H1 (cell line): ENCODE measurements at regions not wholly inside any gene's neighbourhood (a gene's known extent, or its start where the extent isn't known, plus 50 kb on each side); places are given as distances from the start of the nearest gene placed in this dataset.

Experiments used
- CTCF ChIA-PET: fragments of 300-600 bp; sonication (Branson Sonifier 250); formaldehyde crosslinking; loops from one replicate; lab custom pipeline; 2021; ENCODE audit not compliant: partially characterized antibody; lab: Charles Lee
- POLR2A ChIA-PET: fragments of 300-600 bp; sonication (Branson Sonifier 250); formaldehyde crosslinking; loops from one replicate; lab custom pipeline; 2021; ENCODE audit warnings: inconsistent platforms; ENCODE audit not compliant: partially characterized antibody; lab: Charles Lee
- DNase-seq, 2 experiments: peaks; one replicate each; pipeline versions ENCODE4 v3.0.0 to v3.0.0-alpha.2; 2010 to 2022; ENCODE audit warnings: low spot score in 2 of 2, low read depth in 1 of 2, mixed read lengths in 1 of 2
- FAIRE-seq: peaks from 2 replicates; lab custom pipeline; 2011; peaks lifted over from hg19 to GRCh38; lab: Jason Lieb, UNC
- H2AFZ ChIP-seq: 2 replicates; pipeline ENCODE4 v1.8.1; 2012; ENCODE audit warnings: low read length, inconsistent platforms
- H2AK5ac ChIP-seq: 2 replicates; pipeline ENCODE4 v1.6.1; 2013; ENCODE audit warnings: low read depth, low read length
- H2BK120ac ChIP-seq: replicated peaks from 2 replicates; pipeline ENCODE3; 2013; ENCODE audit warnings: low read depth, low read length, inconsistent platforms
- H2BK12ac ChIP-seq: 2 replicates; pipeline ENCODE4 v1.6.1; 2013; ENCODE audit warnings: low read depth, low read length
- H2BK15ac ChIP-seq: 2 replicates; pipeline ENCODE4 v1.6.1; 2013; ENCODE audit warnings: low read length
- H2BK20ac ChIP-seq: 2 replicates; pipeline ENCODE4 v1.6.1; 2013; ENCODE audit warnings: low read length
- H2BK5ac ChIP-seq: 2 replicates; pipeline ENCODE4 v1.6.1; 2013; ENCODE audit warnings: low read depth, low read length
- H3K14ac ChIP-seq: 2 replicates; pipeline ENCODE4 v1.6.1; 2013; ENCODE audit warnings: inconsistent platforms; ENCODE audit not compliant: insufficient read length
- H3K18ac ChIP-seq: 2 replicates; pipeline ENCODE4 v1.6.1; 2013; ENCODE audit warnings: low read length; ENCODE audit errors: extremely low read depth
- H3K23ac ChIP-seq: 2 replicates; pipeline ENCODE4 v1.6.1; 2013; ENCODE audit warnings: inconsistent platforms; ENCODE audit not compliant: insufficient read length
- H3K23me2 ChIP-seq: 2 replicates; pipeline ENCODE4 v1.6.1; 2013; ENCODE audit warnings: low read depth, low read length
- H3K27ac ChIP-seq: 2 replicates; pipeline ENCODE4 v1.6.1; 2011; ENCODE audit warnings: low read depth, low read length, inconsistent platforms
- H3K27me3 ChIP-seq, 4 experiments: replicated peaks in 1 of 4; 1 replicate in 1 of 4; 2 replicates in 3 of 4; pipeline versions ENCODE4 v1.6.1 to v1.8.1; 2011 to 2013; ENCODE audit warnings: low read length in 3 of 4, mild to moderate bottlenecking in 3 of 4, inconsistent platforms in 2 of 4, mixed read lengths in 2 of 4, moderate library complexity in 1 of 4; ENCODE audit not compliant: control insufficient read depth in 3 of 4, insufficient read depth in 3 of 4; ENCODE audit errors: extremely low read depth in 1 of 4
- H3K36me3 ChIP-seq, 4 experiments: 2 replicates each; pipeline versions ENCODE4 v1.6.1 to v1.8.1; 2011 to 2013; ENCODE audit warnings: mild to moderate bottlenecking in 4 of 4, low read length in 3 of 4, moderate library complexity in 2 of 4, control low read depth in 1 of 4, inconsistent platforms in 1 of 4; ENCODE audit not compliant: insufficient read depth in 4 of 4, control insufficient read depth in 2 of 4
- H3K4ac ChIP-seq: replicated peaks from 2 replicates; pipeline ENCODE3; 2013; ENCODE audit warnings: low read length, low read depth, mixed read lengths, inconsistent platforms; ENCODE audit not compliant: insufficient read length
- H3K4me1 ChIP-seq, 4 experiments: replicated peaks in 1 of 4; 1 replicate in 1 of 4; 2 replicates in 3 of 4; pipeline versions ENCODE4 v1.6.1 to v1.8.1; 2011 to 2013; ENCODE audit warnings: low read length in 3 of 4, inconsistent platforms in 2 of 4, mixed read lengths in 1 of 4; ENCODE audit not compliant: insufficient read depth in 4 of 4, control insufficient read depth in 3 of 4
- H3K4me2 ChIP-seq, 2 experiments: 2 replicates each; pipeline versions ENCODE4 v1.6.1 to v1.8.1; 2011 to 2013; ENCODE audit warnings: low read depth in 2 of 2, low read length in 2 of 2, control low read depth in 1 of 2, inconsistent platforms in 1 of 2, mild to moderate bottlenecking in 1 of 2; ENCODE audit not compliant: insufficient read depth in 1 of 2
- H3K4me3 ChIP-seq, 4 experiments: fragments of 200-600, 300-600 bp in 1 of 4; sonication (generic), shearing (Covaris generic), sonication (Bioruptor Twin) in 1 of 4; 2 replicates each; pipeline versions ENCODE4 v1.5.1 to v1.8.1; 2011 to 2016; ENCODE audit warnings: low read length in 4 of 4, low read depth in 3 of 4, control low read depth in 2 of 4, inconsistent platforms in 2 of 4, mild to moderate bottlenecking in 2 of 4, mixed read lengths in 1 of 4, moderate library complexity in 1 of 4; ENCODE audit not compliant: insufficient read depth in 2 of 4; ENCODE audit errors: extremely low read depth in 1 of 4
- H3K56ac ChIP-seq: replicated peaks from 2 replicates; pipeline ENCODE3; 2013; ENCODE audit warnings: low read depth, mild to moderate bottlenecking, mixed read lengths, low read length, inconsistent platforms; ENCODE audit not compliant: insufficient read length
- H3K79me1 ChIP-seq: 2 replicates; pipeline ENCODE4 v1.6.1; 2013; ENCODE audit warnings: low read depth, low read length, control low read depth
- H3K79me2 ChIP-seq, 2 experiments: 2 replicates each; pipeline versions ENCODE4 v1.6.1 to v1.8.1; 2012 to 2013; ENCODE audit warnings: low read length in 2 of 2, mild to moderate bottlenecking in 2 of 2, inconsistent platforms in 1 of 2; ENCODE audit not compliant: insufficient read depth in 2 of 2, control insufficient read depth in 1 of 2
- H3K9ac ChIP-seq, 4 experiments: replicated peaks in 1 of 4; 1 replicate in 1 of 4; 2 replicates in 3 of 4; pipeline versions ENCODE4 v1.6.1 to v1.8.1; 2011 to 2013; ENCODE audit warnings: low read depth in 3 of 4, low read length in 3 of 4, control low read depth in 2 of 4, mild to moderate bottlenecking in 2 of 4, moderate library complexity in 2 of 4, inconsistent platforms in 1 of 4; ENCODE audit errors: extremely low read depth in 1 of 4
- H3K9me3 ChIP-seq, 2 experiments: 2 replicates each; pipeline versions ENCODE4 v1.6.1 to v1.8.1; 2012 to 2013; ENCODE audit warnings: mild to moderate bottlenecking in 2 of 2, moderate library complexity in 2 of 2, control low read depth in 1 of 2, inconsistent platforms in 1 of 2, low read depth in 1 of 2, low read length in 1 of 2, mixed read lengths in 1 of 2; ENCODE audit not compliant: insufficient read depth in 2 of 2
- H4K20me1 ChIP-seq, 2 experiments: replicated peaks in 1 of 2; 2 replicates each; pipeline versions ENCODE3 to v1.8.1; 2011 to 2013; ENCODE audit warnings: inconsistent platforms in 2 of 2, low read length in 2 of 2, mild to moderate bottlenecking in 1 of 2; ENCODE audit not compliant: insufficient read depth in 2 of 2, control insufficient read depth in 1 of 2
- H4K5ac ChIP-seq: 2 replicates; pipeline ENCODE4 v1.6.1; 2013; ENCODE audit warnings: low read length, low read depth, mixed read lengths, inconsistent platforms; ENCODE audit not compliant: insufficient read length
- H4K8ac ChIP-seq: 2 replicates; pipeline ENCODE4 v1.8.0; 2013; ENCODE audit warnings: mild to moderate bottlenecking, moderate library complexity, low read length, inconsistent platforms; ENCODE audit not compliant: insufficient read depth; ENCODE audit errors: extremely low read depth
- H4K91ac ChIP-seq: replicated peaks from 2 replicates; pipeline ENCODE3; 2013; ENCODE audit warnings: low read length, mixed read lengths, inconsistent platforms; ENCODE audit not compliant: insufficient read length
- BCL11A ChIP-seq, 2 experiments: IDR thresholded peaks; one replicate each; pipeline ENCODE4 v1.6.1; 2011; ENCODE audit warnings: low read depth in 2 of 2, low read length in 2 of 2, mild to moderate bottlenecking in 2 of 2
- CEBPB ChIP-seq: IDR thresholded peaks from 2 replicates; pipeline ENCODE4 v1.6.1; 2012; ENCODE audit warnings: low read depth, low read length
- CHD2 ChIP-seq: IDR thresholded peaks from 2 replicates; pipeline ENCODE4 v1.6.1; 2012; ENCODE audit warnings: low read length, improper control_type of control experiment
- SRF ChIP-seq: IDR thresholded peaks from 2 replicates; pipeline ENCODE4 v1.6.1; 2011; ENCODE audit warnings: mild to moderate bottlenecking, low read depth, low read length, moderate library complexity
- WGBS, 2 experiments: shearing (Covaris generic) in 1 of 2; methylation state at CpG; one replicate each; pipeline versions ENCODE4 v1.1.6 to v1.1.7; 2013 to 2015; ENCODE audit warnings: low lambda C conversion rate in 2 of 2, mixed read lengths in 2 of 2, inconsistent platforms in 1 of 2, low coverage in 1 of 2, missing lambda C conversion rate in 1 of 2; ENCODE audit not compliant: insufficient replicate concordance in 2 of 2, insufficient coverage in 1 of 2, insufficient read length in 1 of 2; ENCODE audit errors: extremely low coverage in 1 of 2, missing lambda C conversion rate in 1 of 2; 5-methylcytosine and 5-hydroxymethylcytosine counted together

DNA sequence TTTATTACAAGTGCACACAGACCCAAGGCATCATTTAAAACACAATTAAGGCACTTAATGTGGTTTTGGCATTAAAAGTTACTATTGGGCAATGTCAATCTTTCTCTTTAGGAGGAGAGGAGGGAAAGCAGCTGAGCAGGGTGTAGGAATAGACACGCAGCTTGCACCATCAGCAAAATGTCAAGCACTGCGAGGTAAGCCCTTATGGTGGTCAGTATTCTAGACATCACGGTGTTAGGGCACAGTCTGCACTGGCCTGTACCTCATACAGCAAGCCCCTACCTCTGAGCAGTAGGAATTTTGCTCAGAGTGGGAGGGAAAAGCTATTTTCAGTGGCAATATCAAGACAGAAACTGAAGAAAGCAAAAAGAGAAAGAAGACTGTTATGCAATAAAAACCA is 62.0 kb upstream of the ESRRG start:
- Histone ChIP-seq H3K79me1 (no peaks in the 10 kb centered on the region), H3K4ac (no peak overlapping the region), H2AK5ac (no peak overlapping the region), H3K23ac (no peak overlapping the region), H3K27me3 (peaks cover 0 to 1% (median 0%) of the 10 kb centered on the region in 4 experiments; a peak in 1 of 7 replicates), H2BK120ac (no peak overlapping the region), H3K18ac (no peak overlapping the region), H3K23me2 (no peaks in the 10 kb centered on the region), H2BK12ac (no peak overlapping the region), H4K8ac (no peak overlapping the region)
- TF ChIP-seq BCL11A (IDR thresholded peaks at IDR 0.05; ENCODE audit: low read depth in 2 of 2, low read length in 2 of 2) (no peak), CHD2 (no peak), SRF (no peak), CEBPB (no peak)
- TF ChIP-seq, all 59 proteins: peak for 0
- 98% methylated on average over 3 of the region's 3 CpGs; no CpG with 5 or more reads in 1 of the 2 experiments for WGBS, 2 experiments
- no peak overlapping the region for H3K27ac ChIP-seq
- H3K79me2 ChIP-seq = no peaks in the 10 kb centered on the region
- ChIA-PET CTCF (interaction anchor here (0.6 to 0.8 kb wide), 2 partner anchors 42 to 377 kb away, joined by 3 to 4 read pairs; no protein-coding TSS in a partner anchor), POLR2A (interaction anchor here (0.7 kb wide), 1 partner anchor 21 kb away, joined by 3 read pairs; no protein-coding TSS in a partner anchor)
- H2BK5ac ChIP-seq = no peak overlapping the region
- H3K4me2 ChIP-seq = no peak overlapping the region
- DNase-seq (no peak), FAIRE-seq (no peak)
- no peak overlapping the region for H4K91ac ChIP-seq
- no peak overlapping the region for H3K4me3 ChIP-seq
- no peak overlapping the region for H3K9ac ChIP-seq
- no peaks in the 10 kb centered on the region for H4K20me1 ChIP-seq
- no peaks in the 10 kb centered on the region for H3K9me3 ChIP-seq
- no peak overlapping the region for H3K56ac ChIP-seq
- no peaks in the 10 kb centered on the region for H3K36me3 ChIP-seq
- H2BK20ac ChIP-seq = no peak overlapping the region
- peaks cover 0 to 8% (median 4%) of the 10 kb centered on the region in 4 experiments; a peak in 3 of 7 replicates for H3K4me1 ChIP-seq
- H2BK15ac ChIP-seq = no peak overlapping the region
- peak overlapping the region; percentile 25; the same call in 1 of the 2 replicates for H2AFZ ChIP-seq
- no peak overlapping the region for H3K14ac ChIP-seq
- no peak overlapping the region for H4K5ac ChIP-seq
